Mucosa of stomach (tissue), 1 donor: ENCODE measurements at regions not wholly inside any gene's neighbourhood (a gene's known extent, or its start where the extent isn't known, plus 50 kb on each side); places are given as distances from the start of the nearest gene placed in this dataset.
"Not testable (repeated sequence)": the region's sequence is repeated elsewhere in the genome, so short reads cannot be mapped to it uniquely, and the experiment has no call there.

ENCODE experiments used
- H3K27me3 ChIP-seq: one replicate; pipeline ENCODE4 v1.7.0; 2013; ENCODE audit warnings: mild to moderate bottlenecking, low read length; ENCODE audit not compliant: control insufficient read depth, insufficient read depth
- H3K36me3 ChIP-seq: one replicate; pipeline ENCODE4 v1.7.0; 2013; ENCODE audit warnings: low read length; ENCODE audit not compliant: control insufficient read depth, insufficient read depth
- H3K4me1 ChIP-seq: one replicate; pipeline ENCODE4 v1.7.0; 2013; ENCODE audit warnings: mild to moderate bottlenecking, low read length; ENCODE audit not compliant: control insufficient read depth, insufficient read depth
- H3K4me3 ChIP-seq: one replicate; pipeline ENCODE4 v1.7.0; 2013; ENCODE audit warnings: low read length
- H3K9ac ChIP-seq: one replicate; pipeline ENCODE4 v1.7.0; 2013; ENCODE audit warnings: mild to moderate bottlenecking, low read length, moderate library complexity
- H3K9me3 ChIP-seq: one replicate; pipeline ENCODE4 v1.7.0; 2013; ENCODE audit warnings: mild to moderate bottlenecking, low read length, moderate library complexity; ENCODE audit not compliant: control insufficient read depth
- donor health status: Pancreatic carcinoma.

DNA sequence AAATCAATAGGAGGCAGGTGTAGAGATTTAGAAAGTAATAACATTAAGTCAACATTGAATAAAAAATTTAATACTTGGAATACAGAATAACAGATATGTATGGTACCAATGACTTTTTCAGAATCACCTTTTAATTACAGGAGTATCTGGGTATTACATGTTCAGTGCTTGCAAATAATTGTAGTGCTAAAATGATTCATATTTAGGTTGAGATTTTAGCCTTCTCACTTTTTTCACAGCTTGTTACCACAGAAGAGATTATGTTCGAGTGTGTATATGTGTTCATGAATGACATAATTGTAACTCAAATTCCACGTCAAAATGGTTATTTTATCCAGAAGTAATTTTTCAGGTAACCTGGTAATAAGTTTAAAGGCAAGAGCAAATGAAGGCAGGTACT is 187.9 kb upstream of the TBL1XR1 start:
- Histone ChIP-seq H3K36me3 (no peaks in the 10 kb centered on the region), H3K9me3 (no peaks in the 10 kb centered on the region), H3K27me3 (no peaks in the 10 kb centered on the region), H3K9ac (no peak overlapping the region), H3K4me3 (no peak overlapping the region), H3K4me1 (no peaks in the 10 kb centered on the region)

DNA sequence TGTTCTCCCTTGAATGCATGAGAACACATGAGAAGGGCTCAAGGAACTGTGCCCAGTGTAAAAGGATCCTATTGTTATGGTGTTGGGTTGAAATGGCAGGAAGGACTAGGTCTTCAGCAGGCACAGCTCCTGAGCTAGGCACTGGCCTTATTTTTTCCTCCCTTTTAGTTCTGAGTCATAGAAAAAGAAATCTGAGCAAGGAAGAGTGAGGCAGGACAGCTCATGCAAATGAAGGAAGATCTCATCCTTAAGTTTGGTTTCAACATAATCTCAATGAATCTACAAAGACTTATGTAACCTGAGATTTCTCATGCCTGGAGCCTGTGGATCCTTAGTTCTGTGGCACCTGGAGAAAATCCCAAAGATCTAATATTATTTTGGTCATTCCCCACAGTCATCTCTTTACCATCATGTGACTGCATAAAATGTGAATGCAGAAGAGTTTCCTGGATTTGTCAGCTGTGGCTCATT is 188.6 kb upstream of the TBL1XR1 start:
- no peaks in the 10 kb centered on the region for H3K36me3 ChIP-seq
- H3K9ac ChIP-seq: no peak overlapping the region
- no peak overlapping the region for H3K4me3 ChIP-seq
- H3K4me1 ChIP-seq: no peaks in the 10 kb centered on the region
- H3K27me3 ChIP-seq: no peaks in the 10 kb centered on the region
- H3K9me3 ChIP-seq: no peaks in the 10 kb centered on the region

DNA sequence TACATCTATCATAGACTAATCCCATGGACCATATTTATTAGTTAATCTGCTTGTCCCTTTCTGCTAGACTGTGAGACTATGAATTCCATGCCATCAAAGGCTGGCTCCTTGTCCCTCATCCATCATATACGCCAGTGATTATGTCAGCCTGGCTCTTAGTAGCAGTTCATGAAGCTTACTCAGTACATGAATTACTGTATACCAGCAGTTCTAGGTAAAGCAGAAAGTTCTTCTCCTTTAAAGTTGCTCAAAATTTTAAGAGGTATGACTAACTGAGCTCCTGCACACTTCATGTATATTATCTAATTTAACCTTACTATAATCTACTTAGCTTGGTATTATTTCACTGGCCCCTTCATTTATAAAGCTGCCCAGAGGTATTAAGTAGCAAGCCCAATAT is 190.9 kb upstream of the TBL1XR1 start:
- Histone ChIP-seq H3K36me3 (no peaks in the 10 kb centered on the region), H3K27me3 (no peaks in the 10 kb centered on the region)

DNA sequence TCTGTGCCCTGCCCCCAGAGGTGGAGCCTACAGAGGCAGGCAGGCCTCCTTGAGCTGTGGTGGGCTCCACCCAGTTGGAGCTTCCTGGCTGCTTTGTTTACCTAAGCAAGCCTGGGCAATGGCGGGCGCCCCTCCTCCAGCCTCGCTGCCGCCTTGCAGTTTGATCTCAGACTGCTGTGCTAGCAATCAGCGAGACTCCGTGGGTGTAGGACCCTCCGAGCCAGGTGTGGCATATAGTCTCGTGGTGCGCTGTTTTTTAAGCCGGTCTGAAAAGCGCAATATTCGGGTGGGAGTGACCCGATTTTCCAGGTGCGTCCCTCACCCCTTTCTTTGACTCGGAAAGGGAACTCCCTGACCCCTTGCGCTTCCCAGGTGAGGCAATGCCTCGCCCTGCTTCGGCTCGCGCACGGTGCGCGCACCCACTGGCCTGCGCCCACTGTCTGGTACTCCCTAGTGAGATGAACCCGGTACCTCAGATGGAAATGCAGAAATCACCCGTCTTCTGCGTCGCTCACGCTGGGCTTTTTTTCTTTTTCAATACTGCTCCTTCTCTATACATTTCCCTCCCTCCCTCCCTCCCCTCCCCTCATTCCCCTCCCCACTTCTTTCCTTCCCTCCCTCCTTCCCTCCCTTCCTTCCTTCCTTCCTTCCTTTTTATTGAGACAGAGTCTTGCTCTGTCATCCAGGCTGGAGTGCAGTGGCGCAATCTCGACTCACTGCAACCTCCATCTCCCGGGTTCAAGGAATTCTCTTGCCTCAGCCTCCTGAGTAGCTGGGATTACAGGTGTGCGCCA is 197.1 kb upstream of the TBL1XR1 start:
- not testable (repeated sequence) for H3K9ac ChIP-seq, H3K4me3 ChIP-seq, H3K9me3 ChIP-seq, H3K4me1 ChIP-seq, H3K27me3 ChIP-seq, H3K36me3 ChIP-seq

More for the DNA sequence above, 190.9 kb upstream of the TBL1XR1 start:
- no peaks in the 10 kb centered on the region for H3K4me1 ChIP-seq
- H3K4me3 ChIP-seq: no peak overlapping the region
- no peak overlapping the region for H3K9ac ChIP-seq
- H3K9me3 ChIP-seq: no peaks in the 10 kb centered on the region

DNA sequence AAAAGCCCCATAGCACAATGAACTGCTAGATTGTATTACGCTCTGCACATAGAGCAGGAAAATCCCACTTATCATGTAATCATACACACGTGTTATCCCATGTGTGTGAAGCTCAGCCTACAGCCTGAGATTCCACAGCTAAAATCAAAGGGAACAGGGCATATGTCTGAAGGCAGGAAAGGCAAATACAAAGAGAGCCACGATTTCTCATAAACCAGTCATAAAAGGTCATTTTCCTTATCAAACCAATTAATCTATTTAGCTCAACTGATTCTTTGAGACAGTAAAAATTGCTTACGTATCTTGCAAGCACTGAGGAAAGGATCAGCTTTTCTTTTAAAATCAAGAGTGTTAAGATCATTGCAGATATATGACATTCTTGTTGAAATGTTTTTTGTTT is 199.5 kb upstream of the TBL1XR1 start:
- H3K36me3 ChIP-seq: no peaks in the 10 kb centered on the region
- no peaks in the 10 kb centered on the region for H3K27me3 ChIP-seq
- no peaks in the 10 kb centered on the region for H3K9me3 ChIP-seq
- H3K9ac ChIP-seq: no peak overlapping the region
- no peak overlapping the region for H3K4me3 ChIP-seq
- H3K4me1 ChIP-seq: no peaks in the 10 kb centered on the region

DNA sequence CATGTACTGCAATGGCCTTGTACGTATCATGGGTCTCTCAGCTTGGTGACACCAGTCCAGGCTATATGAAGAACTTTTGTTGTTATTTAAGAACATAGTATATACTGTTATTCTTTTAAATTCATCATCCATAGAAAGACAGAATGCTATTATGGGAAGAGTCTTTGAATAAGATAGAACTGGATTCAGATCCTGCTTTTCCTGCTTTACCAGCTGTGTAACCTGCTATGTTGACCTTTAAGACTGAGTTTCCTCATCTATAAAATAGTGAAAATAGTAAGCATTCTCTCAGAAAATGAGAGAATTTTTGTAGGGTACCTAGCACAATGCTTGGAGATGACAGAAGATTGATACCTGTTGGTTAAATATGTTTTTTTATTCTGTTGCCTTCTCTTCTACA is 204.1 kb upstream of the TBL1XR1 start:
- Histone ChIP-seq H3K4me1 (no peaks in the 10 kb centered on the region), H3K36me3 (no peaks in the 10 kb centered on the region), H3K9me3 (no peaks in the 10 kb centered on the region), H3K4me3 (no peak overlapping the region), H3K27me3 (no peaks in the 10 kb centered on the region), H3K9ac (no peak overlapping the region)

DNA sequence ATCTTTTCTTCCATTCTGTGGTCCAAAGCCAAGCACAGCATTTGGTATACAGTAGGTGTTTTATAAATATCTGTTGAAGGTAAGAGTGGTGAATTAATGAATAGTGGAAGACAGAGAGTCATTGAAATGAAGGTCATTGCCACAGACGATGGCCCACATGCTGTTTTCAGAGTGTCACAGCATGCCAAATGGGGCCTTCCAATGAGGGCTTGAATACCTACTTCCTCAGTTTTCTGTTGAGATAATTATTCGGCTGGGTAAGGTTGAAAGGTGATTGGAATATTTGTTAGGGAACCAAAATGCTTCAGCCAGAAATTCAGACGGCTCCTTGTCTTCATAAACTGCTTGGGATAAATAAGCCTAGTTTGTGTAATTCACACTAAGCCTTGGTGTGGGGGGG is 205.3 kb upstream of the TBL1XR1 start:
- H3K4me3 ChIP-seq: no peak overlapping the region
- H3K9me3 ChIP-seq: no peaks in the 10 kb centered on the region
- no peak overlapping the region for H3K9ac ChIP-seq
- no peaks in the 10 kb centered on the region for H3K36me3 ChIP-seq
- no peaks in the 10 kb centered on the region for H3K27me3 ChIP-seq
- no peaks in the 10 kb centered on the region for H3K4me1 ChIP-seq

DNA sequence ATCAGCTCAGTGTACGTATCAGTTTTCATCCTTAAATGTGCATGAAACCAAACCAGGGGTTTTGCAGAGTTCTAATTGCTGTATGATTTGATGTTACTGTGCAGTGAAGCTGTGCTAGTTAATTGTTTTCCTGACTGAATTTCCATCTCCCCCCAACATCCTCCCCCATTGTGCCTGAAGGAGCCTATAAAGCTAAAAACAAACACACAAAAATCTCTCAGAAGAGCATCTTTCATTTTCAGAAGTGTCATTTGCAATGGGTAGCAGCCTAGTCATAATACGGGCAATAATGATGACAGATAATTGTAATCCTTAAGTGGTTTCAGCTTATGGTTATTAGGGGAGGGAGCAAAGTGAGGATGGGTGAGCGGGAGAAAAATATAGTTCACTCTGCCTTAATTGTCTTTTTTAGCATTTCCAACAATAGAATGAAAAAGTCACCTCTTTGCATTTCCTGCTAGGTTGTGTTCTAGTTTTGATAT is 207.9 kb upstream of the TBL1XR1 start:
- Histone ChIP-seq H3K4me3 (no peak overlapping the region), H3K36me3 (no peaks in the 10 kb centered on the region), H3K9ac (no peak overlapping the region)

DNA sequence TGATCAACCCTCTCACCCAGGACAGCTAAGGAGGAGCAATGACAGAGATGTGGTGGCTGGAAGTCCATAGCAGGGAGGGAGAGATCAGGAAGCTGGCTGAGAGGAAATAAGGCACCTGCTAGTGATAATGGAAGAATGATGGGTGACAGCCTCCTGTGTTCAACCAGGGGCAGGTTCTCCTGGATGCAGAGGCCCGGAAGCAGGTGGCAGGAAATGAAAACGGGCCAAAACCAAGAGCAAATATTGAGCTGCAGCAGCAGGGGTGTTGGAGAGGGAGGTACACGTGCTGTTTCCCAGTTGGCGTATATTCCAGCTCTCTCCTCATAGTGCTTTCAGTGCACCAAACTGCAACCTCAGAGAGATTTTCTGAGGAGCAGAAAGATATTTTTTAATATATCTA is 213.4 kb upstream of the TBL1XR1 start:
- Histone ChIP-seq H3K36me3 (no peaks in the 10 kb centered on the region), H3K9ac (no peak overlapping the region), H3K4me3 (no peak overlapping the region), H3K27me3 (no peaks in the 10 kb centered on the region), H3K4me1 (peaks cover 6% of the 10 kb centered on the region), H3K9me3 (no peaks in the 10 kb centered on the region)

More for the DNA sequence above, 207.9 kb upstream of the TBL1XR1 start:
- Histone ChIP-seq H3K4me1 (no peaks in the 10 kb centered on the region), H3K27me3 (no peaks in the 10 kb centered on the region), H3K9me3 (no peaks in the 10 kb centered on the region)

DNA sequence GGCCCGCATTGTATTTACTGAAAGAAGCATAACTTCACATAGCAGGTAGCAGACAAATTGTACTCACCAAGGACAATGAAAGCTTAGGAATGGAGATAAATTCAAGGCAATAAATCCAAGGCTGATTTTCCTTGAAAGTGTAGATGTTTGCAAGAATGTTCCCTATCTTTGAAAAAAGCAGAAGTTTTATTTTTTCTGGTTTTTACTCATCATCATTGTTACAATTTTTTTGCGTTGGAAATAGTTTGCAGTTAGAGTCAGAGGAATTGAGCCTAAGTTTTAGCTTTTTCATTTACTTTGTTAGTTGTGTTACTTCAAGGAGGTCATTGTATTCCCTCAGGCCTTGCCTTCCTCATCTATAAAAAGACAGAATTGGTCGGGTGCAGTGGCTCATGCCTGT is 213.9 kb upstream of the TBL1XR1 start:
- no peak overlapping the region for H3K4me3 ChIP-seq
- H3K9ac ChIP-seq: no peak overlapping the region
- H3K4me1 ChIP-seq: peaks cover 6% of the 10 kb centered on the region
- no peaks in the 10 kb centered on the region for H3K27me3 ChIP-seq
- H3K9me3 ChIP-seq: no peaks in the 10 kb centered on the region
- H3K36me3 ChIP-seq: no peaks in the 10 kb centered on the region

DNA sequence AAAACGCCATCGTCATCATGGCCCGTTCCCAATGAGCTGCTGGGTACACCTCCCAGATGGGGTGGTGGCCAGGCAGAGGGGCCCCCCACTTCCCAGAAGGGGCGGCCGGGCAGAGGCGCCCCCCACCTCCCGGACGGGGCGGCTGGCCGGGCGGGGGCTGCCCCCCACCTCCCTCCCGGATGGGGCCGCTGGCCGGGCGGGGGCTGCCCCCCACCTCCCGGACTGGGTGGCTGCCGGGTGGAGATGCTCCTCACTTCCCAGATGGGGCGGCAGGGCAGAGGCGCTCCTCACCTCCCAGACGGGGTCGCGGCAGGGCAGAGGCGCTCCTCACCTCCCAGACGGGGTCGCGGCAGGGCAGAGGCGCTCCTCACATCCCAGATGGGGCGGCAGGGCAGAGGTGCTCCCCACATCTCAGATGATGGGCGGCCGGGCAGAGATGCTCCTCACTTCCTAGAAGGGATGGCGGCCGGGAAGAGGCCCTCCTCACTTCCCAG is 215.4 kb upstream of the TBL1XR1 start:
- H3K4me3 ChIP-seq, H3K9me3 ChIP-seq, H3K27me3 ChIP-seq, H3K36me3 ChIP-seq, H3K9ac ChIP-seq, H3K4me1 ChIP-seq: not testable (repeated sequence)

DNA sequence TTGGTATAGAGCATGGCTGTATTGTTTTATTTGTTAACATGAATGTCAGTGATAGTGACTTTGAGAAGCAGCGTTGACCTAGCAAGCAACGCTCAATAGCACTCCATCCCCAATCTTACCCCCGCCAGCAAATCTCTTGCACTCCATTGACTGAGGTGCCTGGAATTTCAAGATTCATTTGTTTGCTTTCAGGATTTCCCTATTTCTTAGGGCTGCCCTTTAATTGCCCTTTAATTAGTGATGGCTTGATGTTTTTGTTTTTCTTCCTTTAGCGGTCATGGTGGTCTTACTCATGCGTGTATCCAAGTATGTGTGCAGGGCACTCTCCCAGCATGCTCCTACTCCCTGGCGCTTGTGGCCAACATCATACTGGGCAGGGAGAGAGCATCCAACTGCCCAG is 216.8 kb upstream of the TBL1XR1 start:
- Histone ChIP-seq H3K9ac (no peak overlapping the region), H3K4me1 (peaks cover 6% of the 10 kb centered on the region), H3K4me3 (no peak overlapping the region), H3K36me3 (no peaks in the 10 kb centered on the region), H3K27me3 (no peaks in the 10 kb centered on the region), H3K9me3 (no peaks in the 10 kb centered on the region)
